HG02763 (cell line): ENCODE measurements at regions not wholly inside any gene's neighbourhood (a gene's known extent, or its start where the extent isn't known, plus 50 kb on each side); places are given as distances from the start of the nearest gene placed in this dataset.
"Not testable (repeated sequence)": the region's sequence is repeated elsewhere in the genome, so short reads cannot be mapped to it uniquely, and the experiment has no call there.

Experiments used
- ATAC-seq: cut with Tn5 transposase; IDR thresholded peaks from one replicate; pipeline ENCODE4 v1.9.1; 2021; ENCODE audit warnings: mild to moderate bottlenecking, moderate library complexity; ENCODE audit not compliant: unreplicated experiment

DNA sequence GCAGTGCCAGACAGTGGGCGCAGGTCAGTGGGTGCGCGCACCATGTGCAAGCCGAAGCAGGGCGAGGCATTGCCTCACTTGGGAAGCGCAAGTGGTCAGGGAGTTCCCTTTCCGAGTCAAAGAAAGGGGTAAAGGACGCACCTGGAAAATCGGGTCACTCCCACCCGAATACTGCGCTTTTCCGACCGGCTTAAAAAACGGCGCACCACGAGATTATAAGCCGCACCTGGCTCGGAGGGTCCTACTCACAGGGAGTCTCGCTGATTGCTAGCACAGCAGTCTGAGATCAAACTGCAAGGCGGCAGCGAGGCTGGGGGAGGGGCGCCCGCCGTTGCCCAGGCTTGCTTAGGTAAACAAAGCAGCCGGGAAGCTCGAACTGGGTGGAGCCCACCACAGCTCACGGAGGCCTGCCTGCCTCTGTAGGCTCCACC is 77.9 kb downstream of the NR4A2 start:
- not testable (repeated sequence) for ATAC-seq

DNA sequence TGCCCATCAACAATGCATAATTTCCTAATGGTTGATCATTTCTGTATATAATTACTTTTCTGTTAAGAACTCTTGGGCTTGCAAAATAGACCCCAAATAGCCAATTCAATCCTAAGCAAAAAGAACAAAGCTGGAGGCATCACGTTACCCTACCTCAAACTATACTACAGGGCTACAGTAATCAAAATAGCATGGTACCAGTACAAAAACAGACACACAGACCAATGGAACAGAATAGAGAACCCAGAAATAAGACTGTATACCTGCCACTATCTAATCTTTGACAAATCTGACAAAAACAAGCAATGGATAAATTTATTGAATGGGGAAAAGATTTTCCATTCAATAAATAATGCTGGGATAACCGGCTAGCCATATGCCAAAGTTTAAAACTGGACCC is 78.8 kb downstream of the NR4A2 start:
- ATAC-seq = no peak

DNA sequence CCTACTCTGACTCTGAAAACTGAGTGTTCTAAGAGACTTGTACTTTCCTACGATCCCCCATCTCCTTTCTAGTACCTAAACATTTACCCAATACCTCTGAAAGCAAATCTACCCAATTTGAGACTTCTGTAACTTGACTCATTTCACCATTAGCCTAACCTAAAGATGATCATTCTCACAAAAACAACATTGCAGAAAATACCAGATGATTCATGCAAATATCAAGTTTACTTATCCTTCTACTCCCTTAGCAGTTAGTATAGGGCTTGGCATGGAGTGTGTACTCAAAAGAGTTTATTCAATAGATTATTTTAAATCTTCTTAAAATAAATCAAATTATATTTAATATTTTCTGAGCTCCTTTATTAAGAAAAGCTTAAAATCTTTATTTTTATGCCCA is 89.6 kb downstream of the NR4A2 start:
- ATAC-seq = no peak

DNA sequence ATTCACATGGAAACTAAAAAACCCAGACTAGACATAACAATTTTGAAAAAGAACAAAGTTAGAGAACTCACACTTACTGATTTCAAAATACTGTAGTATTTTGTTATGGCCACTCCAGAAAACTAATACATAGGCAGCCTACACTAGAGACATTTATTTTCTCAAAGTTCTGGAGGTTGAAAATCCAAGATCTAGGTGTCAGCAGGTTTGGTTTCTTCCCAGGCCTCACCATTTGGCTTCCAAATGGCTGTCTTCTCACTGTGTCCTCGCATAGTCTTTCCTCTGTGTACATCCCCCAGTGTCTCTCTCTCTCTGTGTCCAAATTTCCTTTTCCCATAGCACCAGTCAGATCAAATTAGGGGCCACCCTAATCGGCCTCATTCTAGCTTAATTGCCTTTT is 95.0 kb downstream of the NR4A2 start:
- ATAC-seq = no peak

DNA sequence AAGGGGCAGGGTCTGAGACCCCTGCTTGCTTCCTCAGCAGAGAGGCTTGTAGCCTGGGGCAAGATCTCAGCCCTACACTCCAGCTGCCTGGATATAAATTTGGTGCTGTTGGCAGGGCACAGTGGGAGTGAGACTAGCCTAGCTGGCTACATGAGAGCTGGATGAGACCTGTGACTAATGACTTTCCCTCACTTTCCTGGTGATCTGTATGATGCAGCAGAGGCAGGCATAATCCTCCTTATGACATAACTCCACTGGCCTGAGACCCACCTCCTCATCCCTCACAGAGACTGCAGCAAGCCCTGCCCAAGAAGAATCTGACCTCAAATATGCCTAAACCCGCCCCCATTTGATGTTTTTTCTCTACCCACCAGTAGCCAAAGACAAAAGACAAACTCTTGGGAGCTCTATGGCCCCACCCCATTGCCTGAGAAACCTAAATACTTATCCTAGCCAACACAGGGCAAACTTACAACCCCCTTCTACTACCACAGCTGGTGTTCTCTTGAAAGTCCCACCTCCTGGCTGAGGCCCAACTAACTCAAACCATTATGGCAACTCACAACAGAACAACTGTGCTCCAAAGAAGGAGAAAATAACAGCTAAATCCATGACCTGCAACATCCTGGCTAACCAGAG is 102.7 kb downstream of the NR4A2 start:
- ATAC-seq = no peak

DNA sequence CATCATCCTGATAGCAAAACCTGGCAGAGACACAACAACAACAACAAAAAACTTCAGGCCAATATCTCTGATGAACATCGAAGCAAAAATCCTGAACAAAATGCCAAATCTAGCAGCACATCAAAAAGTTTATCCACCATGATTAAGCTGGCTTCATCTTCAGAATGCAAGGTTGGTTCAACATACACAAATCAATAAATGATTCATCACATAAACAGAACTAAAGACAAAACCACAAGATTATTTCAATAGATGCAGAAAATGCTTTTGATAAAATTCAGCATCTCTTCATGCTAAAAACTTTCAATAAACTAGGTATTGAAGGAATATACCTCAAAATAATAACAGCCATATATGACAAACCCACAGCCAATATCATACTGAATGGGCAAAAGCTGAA is 109.2 kb downstream of the NR4A2 start:
- not testable (repeated sequence) for ATAC-seq

DNA sequence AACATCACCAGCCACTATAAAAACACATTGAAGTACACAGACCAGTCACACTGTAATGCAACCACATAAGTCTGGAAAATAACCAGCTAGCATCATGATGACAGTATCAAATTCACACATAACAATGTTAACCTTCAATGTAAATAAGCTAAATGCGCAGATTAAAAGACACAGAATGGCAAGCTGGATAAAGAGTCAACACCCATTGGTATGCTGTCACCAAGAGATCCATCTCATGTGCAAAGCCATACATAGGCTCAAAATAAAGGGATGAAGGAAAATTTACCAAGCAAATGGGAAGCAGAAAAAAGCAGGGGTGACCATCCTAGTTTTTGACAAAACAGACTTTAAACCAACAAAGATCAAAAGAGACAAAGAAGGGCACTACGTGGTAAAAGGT is 110.8 kb downstream of the NR4A2 start:
- ATAC-seq = no peak

DNA sequence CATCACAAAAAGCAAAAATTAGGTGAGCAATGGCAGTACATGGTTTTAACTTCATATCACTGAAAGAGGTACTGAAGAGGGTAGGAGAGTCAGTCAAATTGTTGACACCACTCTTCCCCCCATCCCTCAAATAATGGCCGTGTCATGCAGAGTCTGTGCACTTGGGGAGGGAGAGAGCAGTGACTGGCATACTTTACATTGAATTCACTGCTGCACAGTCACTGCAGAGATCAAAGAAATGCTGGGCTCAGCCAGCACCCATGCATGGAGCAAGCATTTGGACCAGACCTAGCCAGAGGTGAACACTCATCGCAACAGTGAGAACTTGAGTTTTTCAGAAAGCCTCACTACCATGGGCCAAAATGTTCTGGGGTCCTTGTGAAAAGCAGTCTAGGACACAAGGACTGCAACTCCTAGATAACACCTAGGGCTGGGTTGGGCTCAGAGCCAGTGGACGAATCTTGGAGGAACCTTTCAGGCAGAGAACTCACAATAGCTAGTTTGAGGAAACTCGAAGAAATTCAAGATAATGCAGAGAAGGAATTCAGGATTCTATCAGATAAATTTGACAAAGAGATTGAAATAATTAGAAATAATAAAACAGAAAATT is 112.9 kb downstream of the NR4A2 start:
- no peak for ATAC-seq

DNA sequence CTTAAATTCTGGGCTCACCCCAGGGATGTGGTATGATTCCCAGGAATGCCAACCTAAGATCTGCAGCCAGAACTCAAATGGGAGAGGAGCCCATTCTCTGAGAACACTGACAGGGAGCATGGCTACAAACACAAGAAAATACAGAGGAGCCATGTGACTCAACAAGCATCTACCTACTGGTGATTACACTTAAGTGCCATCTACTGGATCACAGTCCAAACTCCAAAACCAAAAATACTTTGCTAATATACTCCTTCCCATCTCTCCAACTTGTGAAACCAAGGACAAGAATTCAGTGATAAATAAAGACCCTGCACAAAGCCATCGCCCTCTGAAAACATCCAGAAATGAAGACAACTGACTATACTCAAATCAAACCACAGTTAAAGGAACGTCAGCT is 116.9 kb downstream of the NR4A2 start:
- no peak for ATAC-seq

DNA sequence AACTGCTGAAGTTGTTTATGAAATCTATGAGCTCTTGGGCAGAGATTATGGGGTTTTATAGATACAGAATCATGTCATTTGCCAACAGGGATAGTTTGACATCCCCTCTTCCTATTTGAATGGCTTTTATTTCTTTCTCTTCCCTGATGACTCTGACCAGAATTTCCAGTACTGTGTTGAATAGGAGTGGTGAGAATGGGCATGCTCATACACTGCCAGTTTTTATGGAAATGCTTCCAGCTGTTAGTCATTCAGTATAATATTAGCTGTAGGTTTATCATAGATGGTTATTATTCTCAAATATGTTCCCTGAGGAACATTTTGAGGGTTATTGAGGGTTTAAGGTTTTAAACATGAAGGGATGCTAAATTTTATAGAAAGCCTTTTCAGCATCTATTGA is 121.2 kb downstream of the NR4A2 start:
- ATAC-seq = no peak

DNA sequence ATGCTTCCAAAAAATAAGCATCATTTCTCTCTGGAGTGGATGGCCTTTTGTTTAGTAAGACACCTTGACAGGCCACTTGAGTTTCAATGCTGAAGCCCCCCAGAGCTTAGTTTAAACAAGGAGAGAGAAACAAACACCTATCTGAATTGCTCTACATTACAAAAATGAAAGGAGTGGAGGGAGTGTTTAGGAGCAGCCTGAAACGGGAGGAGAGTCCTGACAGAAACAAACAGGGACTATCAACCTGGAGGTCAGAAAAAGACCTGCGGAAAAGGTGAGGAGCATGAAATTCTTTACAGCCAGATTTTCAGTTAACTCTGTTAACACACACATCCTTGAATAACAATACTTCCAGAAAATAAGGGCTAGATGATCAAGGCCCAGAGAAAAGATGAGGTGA is 126.2 kb downstream of the NR4A2 start:
- ATAC-seq = no peak

DNA sequence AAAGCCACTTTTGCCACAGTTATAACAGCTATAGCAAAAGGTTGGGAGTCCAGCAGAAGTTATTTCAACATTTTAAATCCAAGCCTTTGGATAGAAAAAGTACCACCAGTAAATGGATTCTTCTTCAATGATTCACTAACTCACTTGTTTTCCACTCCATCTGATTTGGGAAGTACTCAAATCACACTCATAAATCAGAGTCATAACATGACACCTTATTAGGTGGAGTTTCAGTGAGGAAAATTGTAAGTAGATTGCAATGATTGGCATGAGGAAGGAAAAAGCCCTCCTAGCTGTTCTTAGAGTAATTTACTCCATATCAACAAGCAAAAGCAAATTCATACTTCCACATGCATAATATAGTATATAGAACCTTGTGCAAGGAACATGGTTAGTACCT is 132.9 kb downstream of the NR4A2 start:
- ATAC-seq = no peak

DNA sequence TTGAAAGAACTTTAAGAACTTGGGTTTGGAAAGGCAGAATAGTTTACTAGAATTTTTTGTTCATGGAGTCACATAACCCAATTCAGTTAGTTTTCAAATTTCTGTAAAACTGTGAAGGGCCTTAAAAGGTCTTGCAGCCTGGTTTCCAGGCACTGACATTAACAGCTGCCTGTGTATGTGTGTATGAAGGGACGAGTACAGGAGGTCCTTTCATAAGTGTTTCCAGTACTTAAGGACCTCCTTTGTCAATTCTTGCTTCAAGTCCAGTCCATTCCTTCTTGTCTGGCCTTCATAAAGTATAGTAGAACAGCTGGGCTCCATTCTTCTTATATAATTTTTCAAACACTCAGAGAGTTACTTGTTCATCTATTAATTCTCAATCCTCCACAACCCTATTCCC is 136.5 kb downstream of the NR4A2 start:
- no peak for ATAC-seq

DNA sequence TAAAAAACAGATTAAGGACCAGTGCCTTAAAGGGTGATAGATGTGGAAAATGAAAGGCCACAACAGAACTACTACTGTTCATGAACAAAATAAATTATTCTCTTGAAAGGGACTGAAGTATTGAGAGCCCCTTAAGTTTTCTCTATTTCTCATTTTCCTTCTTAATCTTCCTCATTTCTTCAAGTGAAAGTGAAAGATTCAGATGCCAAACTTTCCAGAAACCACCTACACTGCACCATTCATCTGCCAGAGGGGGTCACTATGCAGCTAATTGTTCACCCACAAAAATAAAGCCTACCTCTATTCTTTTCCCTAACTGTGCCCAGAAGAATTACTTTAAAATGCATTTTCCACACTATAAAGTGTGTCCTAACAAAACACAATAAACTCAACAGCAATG is 140.1 kb downstream of the NR4A2 start:
- no peak for ATAC-seq

DNA sequence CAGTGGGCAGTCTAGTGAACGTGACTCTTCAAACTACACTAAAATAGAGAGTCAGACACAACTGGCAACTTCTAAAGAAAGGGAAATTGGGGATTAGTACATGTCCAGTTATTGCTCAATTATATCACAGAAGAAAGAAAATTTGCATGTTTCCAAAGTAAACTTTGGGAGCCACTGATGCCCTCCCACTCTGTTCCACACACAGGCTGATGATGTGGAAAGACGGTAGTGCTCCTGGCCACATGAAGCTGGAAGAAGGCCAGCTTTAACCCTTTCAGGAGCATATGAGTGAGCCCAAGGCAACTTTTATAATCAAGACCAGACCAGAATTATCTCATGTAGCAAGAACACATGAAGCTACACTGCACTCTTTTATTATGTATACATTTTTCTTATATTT is 141.0 kb downstream of the NR4A2 start:
- no peak for ATAC-seq

DNA sequence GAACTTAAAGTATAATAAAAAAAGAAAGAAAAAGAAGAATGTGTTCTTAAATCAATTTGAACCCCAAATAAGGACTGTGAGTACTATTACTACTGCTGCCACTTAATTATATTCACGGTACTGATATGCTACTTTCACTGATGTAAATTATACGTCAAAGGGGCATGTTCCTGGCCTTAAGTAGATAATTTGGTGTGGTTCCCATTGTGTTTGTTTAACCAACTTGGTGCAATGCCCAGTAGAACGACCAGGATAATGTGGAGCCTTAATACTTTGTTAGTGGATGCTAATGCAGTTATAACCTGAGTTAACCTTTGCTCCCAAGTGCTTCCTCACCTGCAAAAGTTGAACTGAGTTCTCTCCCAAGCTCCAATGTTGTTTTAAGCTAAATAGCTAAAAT is 142.0 kb downstream of the NR4A2 start:
- no peak for ATAC-seq

DNA sequence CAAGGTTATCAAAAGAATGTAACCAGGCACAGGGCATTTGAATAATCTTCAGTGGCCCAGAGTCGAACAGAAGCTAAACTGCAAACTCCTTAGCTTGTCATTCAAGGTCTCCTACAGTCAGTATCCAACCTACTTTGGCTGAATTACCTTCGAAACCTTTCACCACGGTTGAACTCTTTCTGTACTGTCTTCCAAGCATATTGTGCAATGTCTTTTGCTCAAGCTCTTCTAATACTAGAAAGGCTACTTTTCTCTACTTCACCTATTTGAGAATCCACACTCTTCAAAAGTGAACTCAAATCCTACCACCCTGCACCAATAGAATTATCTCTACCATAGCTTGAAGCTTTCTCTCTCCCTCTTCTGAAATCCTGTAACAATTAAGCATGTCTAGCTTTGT is 142.9 kb downstream of the NR4A2 start:
- no peak for ATAC-seq

DNA sequence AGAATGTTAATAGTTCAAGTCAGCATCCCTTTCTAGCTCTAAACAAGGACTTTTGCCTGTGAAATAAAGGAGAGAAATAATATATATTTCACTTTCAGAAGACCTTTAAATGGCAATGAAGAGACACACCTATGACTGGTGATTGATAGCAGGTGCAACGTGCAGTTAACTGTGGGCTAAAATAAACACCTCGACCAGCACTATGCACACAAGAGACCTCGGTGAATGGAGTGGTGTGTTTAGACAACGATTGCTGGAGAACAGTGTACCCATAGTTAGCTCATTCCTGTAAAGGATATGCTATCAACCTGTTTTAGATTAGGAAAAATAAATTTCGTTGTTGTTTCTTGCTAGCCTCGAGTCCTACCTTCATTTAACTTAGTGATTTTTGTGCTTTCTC is 143.4 kb downstream of the NR4A2 start:
- ATAC-seq = no peak

DNA sequence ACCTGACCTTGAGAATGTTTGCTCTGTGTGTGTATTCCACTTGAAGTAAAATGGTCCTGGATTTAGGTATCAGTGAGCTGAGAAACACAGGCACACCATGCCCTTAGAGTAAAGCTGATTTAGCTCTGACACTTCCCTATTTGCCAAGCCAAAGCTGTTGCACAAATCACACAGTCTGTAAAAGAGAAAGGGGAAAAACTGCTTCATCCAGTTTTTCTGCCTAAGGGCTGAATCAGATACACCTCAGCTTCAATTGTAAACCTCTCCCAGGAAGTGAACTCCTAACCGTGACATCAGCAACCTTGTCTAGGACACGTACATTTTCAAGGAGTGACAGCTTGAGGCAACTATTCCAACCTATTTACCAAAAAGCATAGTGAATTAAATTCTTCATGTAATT is 150.4 kb downstream of the NR4A2 start:
- ATAC-seq = no peak

DNA sequence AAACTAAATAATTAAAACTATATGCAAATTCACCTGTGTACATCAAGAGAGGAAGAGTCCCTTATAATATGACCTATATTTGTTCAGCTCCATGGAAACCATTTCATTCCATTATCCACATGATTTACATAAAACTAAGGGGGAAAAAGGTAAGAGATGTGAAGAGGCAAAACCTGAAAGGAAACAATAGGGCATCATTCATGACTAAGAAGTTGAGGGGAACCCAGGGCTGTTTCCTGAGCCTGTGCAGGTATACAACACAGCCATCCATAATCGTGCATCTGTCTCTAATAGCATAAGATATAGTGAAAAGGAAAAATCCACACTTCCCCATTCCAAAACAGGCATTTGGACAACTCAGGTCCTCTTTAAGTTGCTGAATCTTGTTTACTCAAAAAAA is 151.3 kb downstream of the NR4A2 start:
- no peak for ATAC-seq

DNA sequence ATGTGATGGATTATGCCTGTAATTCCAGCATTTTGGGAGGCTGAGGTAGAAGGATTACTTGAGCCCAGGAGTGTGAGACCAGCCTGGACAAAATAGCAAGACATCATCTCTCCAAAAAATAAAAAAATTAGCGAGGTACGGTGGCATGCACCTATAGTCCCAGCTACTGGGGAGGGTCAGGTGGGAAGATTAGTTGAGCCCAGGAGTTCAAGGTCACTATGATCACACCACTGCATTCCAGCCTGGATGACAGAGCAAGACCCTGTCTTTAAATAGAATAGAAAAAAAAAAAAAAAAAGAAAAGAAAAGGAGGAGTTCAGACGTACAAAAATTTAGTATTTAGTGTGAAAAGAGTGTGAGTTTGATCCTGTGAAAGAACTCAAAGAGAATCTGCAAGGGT is 154.9 kb downstream of the NR4A2 start:
- no peak for ATAC-seq

DNA sequence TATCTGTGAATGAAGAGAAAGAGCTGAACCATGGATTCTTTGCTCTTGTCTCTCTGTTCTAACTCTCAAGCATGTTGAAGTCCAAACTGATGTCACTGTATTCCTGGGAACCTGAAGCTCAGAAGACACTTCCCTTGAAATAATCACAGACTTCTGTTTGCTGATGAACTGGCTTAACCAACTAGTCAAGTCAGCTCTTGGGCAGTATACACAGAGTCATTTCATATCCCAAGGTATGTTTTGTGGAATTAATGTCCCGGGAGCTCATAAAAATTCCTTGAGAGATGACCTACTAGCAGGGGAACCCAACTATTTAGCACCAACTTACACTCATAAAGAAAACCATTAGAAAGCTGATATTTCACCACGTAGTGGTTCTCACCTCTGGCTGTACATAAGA is 156.6 kb downstream of the NR4A2 start:
- no peak for ATAC-seq

DNA sequence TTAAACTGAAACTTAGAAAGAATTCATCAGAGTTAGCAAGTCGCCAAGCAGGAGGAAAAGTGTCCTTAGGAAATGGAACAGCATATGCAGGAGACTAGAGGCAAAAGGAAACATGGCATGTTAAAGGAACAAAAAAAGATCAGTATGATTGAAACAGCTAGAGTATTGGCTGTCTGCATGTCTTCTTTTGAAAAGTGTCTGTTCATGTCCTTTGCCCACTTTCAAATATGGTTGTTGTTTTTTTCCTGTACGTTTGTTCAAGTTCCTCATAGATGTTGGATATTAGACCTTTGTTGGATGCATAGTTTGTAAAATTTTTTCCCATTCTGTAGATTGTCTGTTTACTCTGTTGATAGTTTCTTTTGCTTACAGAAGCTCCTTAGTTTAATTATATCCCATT is 161.6 kb downstream of the NR4A2 start:
- no peak for ATAC-seq
